Breast epithelium (tissue), 4 donors: ENCODE measurements at regions not wholly inside any gene's neighbourhood (a gene's known extent, or its start where the extent isn't known, plus 50 kb on each side); places are given as distances from the start of the nearest gene placed in this dataset.

ENCODE experiments used
- DNase-seq, 2 donors: peaks; one replicate each; pipeline ENCODE4 v3.0.0-alpha.2; 2019; ENCODE audit warnings: low spot score in 2 of 2
- H3K27ac ChIP-seq, 2 donors: fragments of 200-600 bp; sonication (generic) in 1 of 2; one replicate each; pipeline ENCODE4 v1.5.1; 2016 to 2019; ENCODE audit warnings: mild to moderate bottlenecking in 1 of 2
- H3K27me3 ChIP-seq, 2 donors: fragments of 200-600 bp; sonication (generic) in 1 of 2; one replicate each; pipeline versions ENCODE4 v1.5.1 to v1.6.0; 2017 to 2019; ENCODE audit warnings: control low read depth in 1 of 2, mild to moderate bottlenecking in 1 of 2
- H3K36me3 ChIP-seq: fragments of 200-600 bp; one replicate; pipeline ENCODE4 v1.5.1; 2019
- H3K4me1 ChIP-seq, 2 donors: fragments of 200-600 bp; sonication (generic); one replicate each; pipeline ENCODE4 v1.5.1; 2016 to 2019; ENCODE audit warnings: control low read depth in 1 of 2
- H3K4me3 ChIP-seq, 3 donors: fragments of 200-600 bp; sonication (generic); 1 replicate in 2 of 3; 2 replicates in 1 of 3; pipeline ENCODE4 v1.5.1; 2016 to 2019; ENCODE audit warnings: mild to moderate bottlenecking in 3 of 3, moderate library complexity in 2 of 3
- H3K9me3 ChIP-seq, 2 donors: fragments of 200-600 bp; sonication (generic) in 1 of 2; one replicate each; pipeline ENCODE4 v1.5.1; 2016 to 2019; ENCODE audit warnings: control low read depth in 1 of 2
- POLR2A ChIP-seq: fragments of 450-650 bp; IDR thresholded peaks from one replicate; pipeline ENCODE4 v1.6.1; 2016; ENCODE audit warnings: antibody characterized with exemption, mild to moderate bottlenecking, moderate library complexity
- POLR2AphosphoS5 ChIP-seq, 3 donors: sonication (generic); formaldehyde crosslinking; IDR thresholded peaks; one replicate each; pipeline ENCODE4 v1.6.1; 2017; ENCODE audit warnings: antibody characterized with exemption in 3 of 3
- intact Hi-C: fragments of 100-400 bp; cut with DNase I; formaldehyde crosslinking; loops from one replicate; pipeline ENCODE4 v1.15.1; 2023; ENCODE audit warnings: low total_unique reads
- TF ChIP-seq, protein P1 (sequence below), 3 donors: fragments of 450-650 bp; IDR thresholded peaks; one replicate each; pipeline ENCODE4 v1.5.1; 2016 to 2017; ENCODE audit warnings: antibody characterized with exemption in 3 of 3, mild to moderate bottlenecking in 3 of 3, moderate library complexity in 3 of 3

DNA sequence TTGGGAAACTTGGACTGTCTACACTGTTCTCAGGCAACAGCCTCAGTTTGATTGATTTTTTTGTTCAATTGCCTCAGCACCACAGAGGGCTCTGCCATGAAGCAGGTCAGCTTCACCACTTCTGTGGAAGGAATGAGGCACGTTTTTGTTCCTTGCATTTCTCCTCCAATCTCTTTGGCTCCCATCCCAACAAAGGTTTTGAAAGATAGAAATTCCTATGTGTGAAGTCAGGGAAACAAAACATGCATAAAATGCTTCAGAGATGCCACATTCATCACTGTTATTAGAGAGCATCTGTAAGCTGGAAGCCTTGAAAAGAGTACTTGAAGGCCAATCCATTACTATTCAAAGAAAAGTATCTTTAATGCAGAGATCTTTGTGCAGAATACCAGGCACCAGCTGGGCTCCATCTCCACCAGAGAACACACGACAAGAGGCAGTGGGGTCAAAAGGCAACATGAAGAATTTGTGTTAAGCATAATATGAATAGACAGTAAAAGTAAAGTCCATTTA lies 249.1 kb upstream of the LYZL1 start:
- Histone ChIP-seq H3K27ac (no peak overlapping the region), H3K27me3 (no peaks in the 10 kb centered on the region), H3K4me1 (no peaks in the 10 kb centered on the region), H3K4me3 (no peak overlapping the region), H3K36me3 (no peaks in the 10 kb centered on the region), H3K9me3 (no peaks in the 10 kb centered on the region)
- no peak for DNase-seq
- intact Hi-C loops = no loop called here
- TF ChIP-seq, protein P1, sequence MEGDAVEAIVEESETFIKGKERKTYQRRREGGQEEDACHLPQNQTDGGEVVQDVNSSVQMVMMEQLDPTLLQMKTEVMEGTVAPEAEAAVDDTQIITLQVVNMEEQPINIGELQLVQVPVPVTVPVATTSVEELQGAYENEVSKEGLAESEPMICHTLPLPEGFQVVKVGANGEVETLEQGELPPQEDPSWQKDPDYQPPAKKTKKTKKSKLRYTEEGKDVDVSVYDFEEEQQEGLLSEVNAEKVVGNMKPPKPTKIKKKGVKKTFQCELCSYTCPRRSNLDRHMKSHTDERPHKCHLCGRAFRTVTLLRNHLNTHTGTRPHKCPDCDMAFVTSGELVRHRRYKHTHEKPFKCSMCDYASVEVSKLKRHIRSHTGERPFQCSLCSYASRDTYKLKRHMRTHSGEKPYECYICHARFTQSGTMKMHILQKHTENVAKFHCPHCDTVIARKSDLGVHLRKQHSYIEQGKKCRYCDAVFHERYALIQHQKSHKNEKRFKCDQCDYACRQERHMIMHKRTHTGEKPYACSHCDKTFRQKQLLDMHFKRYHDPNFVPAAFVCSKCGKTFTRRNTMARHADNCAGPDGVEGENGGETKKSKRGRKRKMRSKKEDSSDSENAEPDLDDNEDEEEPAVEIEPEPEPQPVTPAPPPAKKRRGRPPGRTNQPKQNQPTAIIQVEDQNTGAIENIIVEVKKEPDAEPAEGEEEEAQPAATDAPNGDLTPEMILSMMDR (IDR thresholded peaks at IDR 0.05) = no peak
- TF ChIP-seq POLR2AphosphoS5 (IDR thresholded peaks at IDR 0.05) = no peak
- TF ChIP-seq POLR2A = no peak

DNA sequence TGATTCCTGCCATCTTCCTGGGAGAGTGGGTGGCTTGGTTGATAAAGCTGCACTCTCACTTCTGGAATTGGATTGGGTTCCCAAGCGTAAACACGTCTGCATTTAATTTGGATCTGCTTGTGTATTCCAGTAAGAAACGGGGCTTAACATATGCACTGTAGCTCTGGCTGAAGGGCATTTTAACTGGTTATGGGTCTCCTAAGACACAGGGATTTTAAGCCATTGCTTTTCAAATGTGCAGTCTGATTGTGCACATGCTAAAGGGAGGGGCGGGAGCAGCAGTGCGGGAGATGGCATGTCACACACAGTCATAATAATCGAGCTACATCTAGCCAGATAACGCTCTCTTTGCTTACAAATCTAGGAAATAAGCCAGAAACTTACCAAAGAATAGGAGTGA lies 247.3 kb upstream of the LYZL1 start:
- Histone ChIP-seq H3K27ac (no peak overlapping the region), H3K4me1 (no peaks in the 10 kb centered on the region), H3K9me3 (no peaks in the 10 kb centered on the region), H3K36me3 (no peaks in the 10 kb centered on the region), H3K4me3 (no peak overlapping the region), H3K27me3 (no peaks in the 10 kb centered on the region)
- DNase-seq = no peak
- intact Hi-C loops = no loop called here
- TF ChIP-seq POLR2A (no peak), POLR2AphosphoS5 (IDR thresholded peaks at IDR 0.05) (no peak)
- TF ChIP-seq, protein P1 (IDR thresholded peaks at IDR 0.05) = no peak

DNA sequence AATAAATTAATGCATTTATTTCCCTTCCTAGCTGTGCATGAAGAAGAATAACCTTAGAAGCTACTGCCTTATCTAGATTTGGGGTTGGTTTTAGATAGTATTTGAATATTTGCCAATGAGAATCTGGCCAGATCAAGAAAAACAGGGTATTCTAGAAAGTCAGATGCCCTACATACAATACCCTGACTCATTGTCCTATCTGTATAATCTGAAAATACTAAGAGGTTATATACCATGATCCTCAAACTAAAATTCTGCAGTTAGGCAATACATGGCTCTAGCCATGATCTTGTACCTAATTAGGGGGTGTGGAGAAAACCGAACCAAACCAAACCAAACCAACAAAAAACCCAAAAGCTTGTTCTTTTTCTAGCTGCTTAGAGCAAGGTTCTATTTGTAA lies 240.4 kb upstream of the LYZL1 start:
- Histone ChIP-seq H3K36me3 (no peaks in the 10 kb centered on the region), H3K9me3 (no peaks in the 10 kb centered on the region), H3K4me3 (no peak overlapping the region), H3K4me1 (no peaks in the 10 kb centered on the region), H3K27ac (no peak overlapping the region), H3K27me3 (no peaks in the 10 kb centered on the region)
- no peak for DNase-seq
- TF ChIP-seq, protein P1 (IDR thresholded peaks at IDR 0.05) = no peak
- TF ChIP-seq POLR2AphosphoS5 (IDR thresholded peaks at IDR 0.05) (no peak), POLR2A (no peak)
- intact Hi-C loops = no loop called here

DNA sequence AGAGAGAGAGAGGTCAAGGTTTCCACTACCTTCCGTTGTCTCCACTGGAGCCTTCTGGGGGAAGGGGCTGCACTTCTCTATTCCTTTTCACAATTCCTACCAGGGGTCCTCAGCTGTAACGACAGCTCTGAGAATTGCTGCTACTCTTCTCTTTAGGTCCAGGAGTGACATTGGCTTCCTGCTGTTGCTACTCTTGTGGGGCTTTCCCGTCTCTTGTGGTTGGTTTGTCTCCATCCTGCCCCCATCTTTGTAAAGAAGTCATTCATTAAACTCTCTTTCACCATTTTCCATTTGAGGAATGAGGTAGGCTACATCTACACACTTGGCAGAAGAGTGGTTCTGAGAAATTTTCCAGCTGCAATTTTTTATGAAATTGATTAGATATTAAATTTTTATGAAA lies 238.8 kb upstream of the LYZL1 start:
- H3K4me3 ChIP-seq = no peak overlapping the region
- H3K4me1 ChIP-seq = no peaks in the 10 kb centered on the region
- intact Hi-C loops = no loop called here
- no peak overlapping the region for H3K27ac ChIP-seq
- no peaks in the 10 kb centered on the region for H3K9me3 ChIP-seq
- no peaks in the 10 kb centered on the region for H3K36me3 ChIP-seq
- no peak for DNase-seq
- no peaks in the 10 kb centered on the region for H3K27me3 ChIP-seq
- TF ChIP-seq, protein P1 (IDR thresholded peaks at IDR 0.05) = no peak
- TF ChIP-seq POLR2AphosphoS5 (IDR thresholded peaks at IDR 0.05) (no peak), POLR2A (no peak)

DNA sequence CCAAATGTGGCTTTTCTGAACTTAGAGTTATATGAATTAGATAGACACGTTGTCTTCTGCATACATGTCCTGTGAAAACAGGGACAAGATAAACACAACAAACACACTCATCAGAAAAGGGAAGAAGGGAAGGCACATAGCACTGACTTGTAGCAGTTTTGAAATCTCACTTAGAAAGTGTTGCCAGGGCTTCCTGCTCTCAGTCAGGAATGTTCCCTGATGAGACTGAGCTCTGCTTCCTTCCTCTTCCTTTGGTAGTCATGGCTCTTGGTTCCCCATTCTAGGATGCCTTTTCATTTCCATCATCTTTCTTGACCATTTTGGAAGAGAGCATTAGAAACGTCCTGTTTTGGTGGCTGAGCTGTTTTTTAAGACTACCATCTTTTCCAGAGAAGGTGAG lies 233.8 kb upstream of the LYZL1 start:
- Histone ChIP-seq H3K9me3 (no peaks in the 10 kb centered on the region), H3K4me1 (no peaks in the 10 kb centered on the region), H3K36me3 (no peaks in the 10 kb centered on the region), H3K4me3 (no peak overlapping the region), H3K27ac (no peak overlapping the region), H3K27me3 (no peaks in the 10 kb centered on the region)
- TF ChIP-seq, protein P1 (IDR thresholded peaks at IDR 0.05) = no peak
- TF ChIP-seq POLR2AphosphoS5 (IDR thresholded peaks at IDR 0.05) (no peak), POLR2A (no peak)
- intact Hi-C loops = no loop called here
- no peak for DNase-seq
